ENCODE measurements at regions not wholly inside any gene's neighbourhood (a gene's known extent, or its start where the extent isn't known, plus 50 kb on each side); places are given as distances from the start of the nearest gene placed in this dataset.

- Histone ChIP-seq H3K9me2 (no peaks in the 10 kb centered on the region), H3K9me3 (no peaks in the 10 kb centered on the region), H3K4me1 (ENCODE audit: control insufficient read depth in 1 of 2, insufficient read depth in 2 of 2, low read depth in 1 of 2, low read length in 1 of 2) (peaks cover 0 to 17% of the 10 kb centered on the region in 2 experiments; a peak in 3 of 4 replicates), H3K79me2 (ENCODE audit: insufficient read depth) (no peaks in the 10 kb centered on the region), H3K27ac (ENCODE audit: low read depth in 2 of 2, low read length in 1 of 2) (no peak overlapping the region), H3K36me3 (replicated peaks in 1 of 2; ENCODE audit: control insufficient read depth in 1 of 2, insufficient read depth in 2 of 2, low read length in 1 of 2) (no peaks in the 10 kb centered on the region), H2AFZ (ENCODE audit: low read depth) (no peak overlapping the region), H3K9ac (no peak overlapping the region), H3K4me3 (ENCODE audit: low read depth in 2 of 2, low read length in 1 of 2) (no peak overlapping the region), H3K27me3 (ENCODE audit: insufficient read depth) (no peaks in the 10 kb centered on the region), H3F3A (replicated peaks; ENCODE audit: insufficient read depth) (peaks cover 30% of the 10 kb centered on the region), H3K4me2 (no peak overlapping the region), H4K20me1 (ENCODE audit: insufficient read depth) (no peaks in the 10 kb centered on the region)
- DNase-seq, result no peak
- ChIA-PET CTCF (interaction anchor here (1.1 kb wide), 1 partner anchor 261 kb away, joined by 3 read pairs; no protein-coding TSS in a partner anchor), POLR2A (interaction anchor here (1.1 kb wide), 1 partner anchor 11 kb away, joined by 3 read pairs; no protein-coding TSS in a partner anchor)
- 65% methylated on average over 2 of the region's 2 CpGs for WGBS (ENCODE audit: low lambda C conversion rate)
- TF ChIP-seq MXI1 (IDR thresholded peaks at IDR 0.05; ENCODE audit: low read depth, low read length) (no peak), RAD21 (IDR thresholded peaks at IDR 0.05; ENCODE audit: low read length) (no peak), SIN3A (IDR thresholded peaks at IDR 0.05; ENCODE audit: borderline replicate concordance, low read depth, low read length) (no peak), POLR2AphosphoS5 (IDR thresholded peaks at IDR 0.05; ENCODE audit: low read depth, low read length) (no peak), ELF1 (IDR thresholded peaks at IDR 0.05) (no peak), USF1 (IDR thresholded peaks at IDR 0.05; ENCODE audit: borderline replicate concordance, low read depth) (no peak), FOXM1 (IDR thresholded peaks at IDR 0.05; ENCODE audit: low read depth) (no peak), SMC3 (IDR thresholded peaks at IDR 0.05; ENCODE audit: low read depth, low read length) (no peak), TAF1 (IDR thresholded peaks at IDR 0.05; ENCODE audit: borderline replicate concordance, low read depth, low read length) (no peak), RFX5 (IDR thresholded peaks at IDR 0.05; ENCODE audit: low read length) (no peak), YY1 (IDR thresholded peaks at IDR 0.05; ENCODE audit: low read depth) (no peak)
- TF ChIP-seq, protein P1, sequence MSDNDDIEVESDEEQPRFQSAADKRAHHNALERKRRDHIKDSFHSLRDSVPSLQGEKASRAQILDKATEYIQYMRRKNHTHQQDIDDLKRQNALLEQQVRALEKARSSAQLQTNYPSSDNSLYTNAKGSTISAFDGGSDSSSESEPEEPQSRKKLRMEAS (IDR thresholded peaks at IDR 0.05; ENCODE audit: low read depth), result no peak
- TF ChIP-seq, protein P2, sequence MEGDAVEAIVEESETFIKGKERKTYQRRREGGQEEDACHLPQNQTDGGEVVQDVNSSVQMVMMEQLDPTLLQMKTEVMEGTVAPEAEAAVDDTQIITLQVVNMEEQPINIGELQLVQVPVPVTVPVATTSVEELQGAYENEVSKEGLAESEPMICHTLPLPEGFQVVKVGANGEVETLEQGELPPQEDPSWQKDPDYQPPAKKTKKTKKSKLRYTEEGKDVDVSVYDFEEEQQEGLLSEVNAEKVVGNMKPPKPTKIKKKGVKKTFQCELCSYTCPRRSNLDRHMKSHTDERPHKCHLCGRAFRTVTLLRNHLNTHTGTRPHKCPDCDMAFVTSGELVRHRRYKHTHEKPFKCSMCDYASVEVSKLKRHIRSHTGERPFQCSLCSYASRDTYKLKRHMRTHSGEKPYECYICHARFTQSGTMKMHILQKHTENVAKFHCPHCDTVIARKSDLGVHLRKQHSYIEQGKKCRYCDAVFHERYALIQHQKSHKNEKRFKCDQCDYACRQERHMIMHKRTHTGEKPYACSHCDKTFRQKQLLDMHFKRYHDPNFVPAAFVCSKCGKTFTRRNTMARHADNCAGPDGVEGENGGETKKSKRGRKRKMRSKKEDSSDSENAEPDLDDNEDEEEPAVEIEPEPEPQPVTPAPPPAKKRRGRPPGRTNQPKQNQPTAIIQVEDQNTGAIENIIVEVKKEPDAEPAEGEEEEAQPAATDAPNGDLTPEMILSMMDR (IDR thresholded peaks at IDR 0.05), result no peak
- TF ChIP-seq, protein P3, sequence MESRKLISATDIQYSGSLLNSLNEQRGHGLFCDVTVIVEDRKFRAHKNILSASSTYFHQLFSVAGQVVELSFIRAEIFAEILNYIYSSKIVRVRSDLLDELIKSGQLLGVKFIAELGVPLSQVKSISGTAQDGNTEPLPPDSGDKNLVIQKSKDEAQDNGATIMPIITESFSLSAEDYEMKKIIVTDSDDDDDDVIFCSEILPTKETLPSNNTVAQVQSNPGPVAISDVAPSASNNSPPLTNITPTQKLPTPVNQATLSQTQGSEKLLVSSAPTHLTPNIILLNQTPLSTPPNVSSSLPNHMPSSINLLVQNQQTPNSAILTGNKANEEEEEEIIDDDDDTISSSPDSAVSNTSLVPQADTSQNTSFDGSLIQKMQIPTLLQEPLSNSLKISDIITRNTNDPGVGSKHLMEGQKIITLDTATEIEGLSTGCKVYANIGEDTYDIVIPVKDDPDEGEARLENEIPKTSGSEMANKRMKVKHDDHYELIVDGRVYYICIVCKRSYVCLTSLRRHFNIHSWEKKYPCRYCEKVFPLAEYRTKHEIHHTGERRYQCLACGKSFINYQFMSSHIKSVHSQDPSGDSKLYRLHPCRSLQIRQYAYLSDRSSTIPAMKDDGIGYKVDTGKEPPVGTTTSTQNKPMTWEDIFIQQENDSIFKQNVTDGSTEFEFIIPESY (IDR thresholded peaks at IDR 0.05; ENCODE audit: borderline replicate concordance, low read depth), result no peak
These were observed 133.0 kb upstream of the FRMD6 start for GRCh38 chr14:51518711-51519110.

Data from SK-N-SH (cell line).